Fibroblast of mammary gland (primary cell): ENCODE measurements at regions not wholly inside any gene's neighbourhood (a gene's known extent, or its start where the extent isn't known, plus 50 kb on each side); places are given as distances from the start of the nearest gene placed in this dataset.

Experiments used
- DNase-seq: peaks from one replicate; pipeline ENCODE4 v3.0.0-alpha.2; 2010; ENCODE audit warnings: low read depth
- H3K4me3 ChIP-seq: 2 replicates; pipeline ENCODE4 v1.5.1; 2011; ENCODE audit warnings: low read depth, mild to moderate bottlenecking, low read length, moderate library complexity; ENCODE audit not compliant: control insufficient read depth
- TF ChIP-seq, protein P1 (sequence below): conservative IDR thresholded peaks from 2 replicates; pipeline ENCODE4 v1.5.1; 2011; ENCODE audit warnings: low read depth, low read length, inconsistent platforms; ENCODE audit not compliant: control insufficient read depth, insufficient read depth

GRCh38 chr12:53887006-53887405 lies 51.6 kb upstream of the HOXC13 start:
- TF ChIP-seq, protein P1, sequence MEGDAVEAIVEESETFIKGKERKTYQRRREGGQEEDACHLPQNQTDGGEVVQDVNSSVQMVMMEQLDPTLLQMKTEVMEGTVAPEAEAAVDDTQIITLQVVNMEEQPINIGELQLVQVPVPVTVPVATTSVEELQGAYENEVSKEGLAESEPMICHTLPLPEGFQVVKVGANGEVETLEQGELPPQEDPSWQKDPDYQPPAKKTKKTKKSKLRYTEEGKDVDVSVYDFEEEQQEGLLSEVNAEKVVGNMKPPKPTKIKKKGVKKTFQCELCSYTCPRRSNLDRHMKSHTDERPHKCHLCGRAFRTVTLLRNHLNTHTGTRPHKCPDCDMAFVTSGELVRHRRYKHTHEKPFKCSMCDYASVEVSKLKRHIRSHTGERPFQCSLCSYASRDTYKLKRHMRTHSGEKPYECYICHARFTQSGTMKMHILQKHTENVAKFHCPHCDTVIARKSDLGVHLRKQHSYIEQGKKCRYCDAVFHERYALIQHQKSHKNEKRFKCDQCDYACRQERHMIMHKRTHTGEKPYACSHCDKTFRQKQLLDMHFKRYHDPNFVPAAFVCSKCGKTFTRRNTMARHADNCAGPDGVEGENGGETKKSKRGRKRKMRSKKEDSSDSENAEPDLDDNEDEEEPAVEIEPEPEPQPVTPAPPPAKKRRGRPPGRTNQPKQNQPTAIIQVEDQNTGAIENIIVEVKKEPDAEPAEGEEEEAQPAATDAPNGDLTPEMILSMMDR, result no peak
- no peak for DNase-seq
- no peak overlapping the region for H3K4me3 ChIP-seq

- no peak overlapping the region for H3K4me3 ChIP-seq
- TF ChIP-seq, protein P1, result no peak
- DNase-seq, result no peak
Measured at GRCh38 chr12:53887881-53888280, 50.8 kb upstream of the HOXC13 start.
